RWPE2 (cell line): ENCODE measurements at regions not wholly inside any gene's neighbourhood (a gene's known extent, or its start where the extent isn't known, plus 50 kb on each side); places are given as distances from the start of the nearest gene placed in this dataset.
A peak's percentile ranks its signal among the peaks of the same experiment; 100 is the strongest.

Experiments used
- ATAC-seq: fragments of 200-7000 bp; cut with Tn5 transposase; 3 replicates; pipeline ENCODE4 v1.9.1; 2021; ENCODE audit warnings: low read depth
- DNase-seq: peaks from one replicate; pipeline ENCODE4 v3.0.0-alpha.2; 2020; ENCODE audit warnings: low spot score
- H3K27ac ChIP-seq: fragments of 450-650 bp; 2 replicates; pipeline ENCODE4 v1.5.1; 2017; ENCODE audit warnings: mild to moderate bottlenecking; ENCODE audit not compliant: poor library complexity, severe bottlenecking
- H3K27me3 ChIP-seq: fragments of 250-450 bp; sonication (Bioruptor Pico); 2 replicates; pipeline ENCODE4 v1.5.1; 2021; ENCODE audit warnings: mild to moderate bottlenecking, moderate library complexity; ENCODE audit not compliant: insufficient read depth, poor library complexity, severe bottlenecking
- H3K36me3 ChIP-seq: fragments of 250-450 bp; sonication (Bioruptor Pico); 2 replicates; pipeline ENCODE4 v1.5.1; 2020; ENCODE audit warnings: low read depth, mild to moderate bottlenecking, moderate library complexity
- H3K4me1 ChIP-seq: fragments of 250-450 bp; sonication (Bioruptor Pico); 2 replicates; pipeline ENCODE4 v1.5.1; 2021; ENCODE audit warnings: mild to moderate bottlenecking, moderate library complexity; ENCODE audit not compliant: insufficient read depth, poor library complexity, severe bottlenecking
- H3K4me3 ChIP-seq: fragments of 250-450 bp; sonication (Bioruptor Pico); 2 replicates; pipeline ENCODE4 v1.5.1; 2021; ENCODE audit warnings: mild to moderate bottlenecking, moderate library complexity; ENCODE audit not compliant: severe bottlenecking
- H3K9me3 ChIP-seq: fragments of 250-450 bp; sonication (Bioruptor Pico); 2 replicates; pipeline ENCODE4 v1.5.1; 2021; ENCODE audit warnings: mild to moderate bottlenecking, moderate library complexity; ENCODE audit not compliant: severe bottlenecking
- CTCF ChIP-seq: fragments of 450-650 bp; IDR thresholded peaks from one replicate; pipeline ENCODE4 v1.5.1; 2017; ENCODE audit warnings: mild to moderate bottlenecking, moderate library complexity; ENCODE audit not compliant: poor library complexity, severe bottlenecking

- no peak overlapping the region for H3K27ac ChIP-seq
- H3K27me3 ChIP-seq, result no peaks in the 10 kb centered on the region
- H3K4me3 ChIP-seq, result no peak overlapping the region
- H3K4me1 ChIP-seq, result no peaks in the 10 kb centered on the region
- no peaks in the 10 kb centered on the region for H3K36me3 ChIP-seq
- ATAC-seq (no peak), DNase-seq (no peak)
- H3K9me3 ChIP-seq, result no peaks in the 10 kb centered on the region
- TF ChIP-seq CTCF, result no peak
Observed at GRCh38 chr4:26160591-26160990, 160.2 kb upstream of the RBPJ start.

- TF ChIP-seq CTCF, result peak; percentile 34
- Histone ChIP-seq H3K27me3 (no peaks in the 10 kb centered on the region), H3K4me1 (no peaks in the 10 kb centered on the region), H3K27ac (no peak overlapping the region), H3K4me3 (no peak overlapping the region), H3K36me3 (no peaks in the 10 kb centered on the region), H3K9me3 (no peaks in the 10 kb centered on the region)
- DNase-seq (no peak), ATAC-seq (peak; percentile 40; the same call in 1 of the 3 replicates)
Observed at GRCh38 chr4:26161030-26161824, 159.6 kb upstream of the RBPJ start.

DNA sequence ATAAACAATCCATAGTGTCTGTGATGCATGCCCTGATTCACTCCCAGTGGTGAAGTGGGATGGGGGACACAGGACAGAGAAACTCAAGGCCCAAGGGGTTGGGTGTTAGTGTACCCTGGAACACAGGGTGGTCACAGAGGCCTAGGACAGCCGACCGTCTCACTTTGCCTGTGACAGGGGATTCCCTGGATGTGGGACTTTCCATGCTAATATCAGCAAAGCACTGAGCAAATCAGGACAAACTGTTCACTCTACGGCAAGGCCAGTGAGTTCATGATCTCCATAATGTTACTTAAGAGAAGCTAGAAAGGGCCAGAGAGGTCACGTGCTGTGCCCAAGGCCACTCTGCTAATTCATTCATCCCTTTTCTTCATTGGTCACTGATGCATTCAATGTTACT lies 158.7 kb upstream of the RBPJ start:
- Histone ChIP-seq H3K9me3 (no peaks in the 10 kb centered on the region), H3K27ac (no peak overlapping the region), H3K27me3 (no peaks in the 10 kb centered on the region), H3K4me1 (no peaks in the 10 kb centered on the region), H3K4me3 (no peak overlapping the region), H3K36me3 (no peaks in the 10 kb centered on the region)
- no peak for ATAC-seq
- TF ChIP-seq CTCF, result no peak
- DNase-seq, result no peak

DNA sequence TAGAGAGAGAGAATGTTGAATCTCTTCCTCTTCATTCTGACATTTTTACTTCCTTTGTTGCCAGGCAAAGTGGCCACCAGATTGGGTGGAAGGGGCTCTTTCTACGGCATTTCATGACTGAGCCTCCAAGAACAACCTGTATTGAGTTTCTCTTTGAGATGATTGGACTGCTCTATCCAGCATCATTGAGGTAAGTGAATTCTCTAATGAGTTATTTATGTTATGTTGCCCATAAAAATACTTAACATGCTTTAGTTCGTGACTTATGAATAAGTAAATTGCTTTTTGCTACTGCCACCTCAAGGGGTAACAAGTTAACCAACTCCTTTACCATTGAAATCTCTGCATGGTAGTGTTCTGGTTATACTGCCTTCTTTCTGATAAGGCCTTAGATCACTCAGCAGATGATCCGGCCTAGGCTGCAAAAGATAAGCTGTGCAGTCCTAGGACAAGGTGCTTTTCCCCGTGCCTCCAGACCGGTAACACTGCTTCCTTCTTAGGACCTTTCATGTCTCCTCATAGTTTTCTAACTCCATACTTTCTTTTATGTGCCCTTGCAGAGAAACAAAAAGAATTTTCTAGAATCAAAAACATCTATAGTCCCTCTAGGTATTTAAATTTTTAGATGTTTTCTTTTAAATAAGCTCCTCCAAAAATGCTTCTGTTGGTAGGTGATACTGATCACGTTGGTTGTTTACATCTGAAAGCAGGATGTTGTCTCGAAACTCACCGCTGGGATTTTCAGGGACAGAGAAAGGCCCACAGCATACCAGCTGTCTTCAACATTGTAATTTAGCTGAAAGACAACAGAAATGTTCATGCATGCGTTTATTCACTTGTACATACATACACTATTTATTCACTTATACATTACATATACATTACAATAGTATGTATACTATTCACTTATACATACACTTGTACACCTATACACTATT lies 157.1 kb upstream of the RBPJ start:
- no peaks in the 10 kb centered on the region for H3K4me1 ChIP-seq
- no peak for TF ChIP-seq CTCF

More for the DNA sequence above, 157.1 kb upstream of the RBPJ start:
- DNase-seq (no peak), ATAC-seq (no peak)
- Histone ChIP-seq H3K4me3 (no peak overlapping the region), H3K9me3 (no peaks in the 10 kb centered on the region), H3K27me3 (no peaks in the 10 kb centered on the region), H3K36me3 (no peaks in the 10 kb centered on the region), H3K27ac (no peak overlapping the region)
